ENCODE measurements at regions not wholly inside any gene's neighbourhood (a gene's known extent, or its start where the extent isn't known, plus 50 kb on each side); places are given as distances from the start of the nearest gene placed in this dataset.
"Not testable (repeated sequence)": the region's sequence is repeated elsewhere in the genome, so short reads cannot be mapped to it uniquely, and the experiment has no call there.

DNA sequence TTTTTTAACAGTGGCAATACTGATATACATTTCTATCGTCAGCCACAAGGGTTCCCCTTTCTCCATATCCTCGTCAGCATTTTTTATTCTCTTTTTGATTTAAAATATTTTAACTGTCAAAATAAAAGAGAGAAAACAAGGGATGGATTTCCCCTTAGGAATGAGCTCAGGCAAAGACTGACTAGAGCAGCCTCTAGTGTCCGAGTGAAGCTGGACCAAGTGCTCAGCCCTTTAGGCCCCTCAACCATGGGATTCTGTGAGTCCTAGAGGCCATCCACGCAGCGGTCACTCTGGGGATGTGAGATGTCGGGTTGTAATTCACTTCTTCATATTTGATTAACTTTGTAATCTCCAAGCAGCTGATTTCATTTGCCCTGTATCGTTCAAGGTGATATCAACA is 137.4 kb upstream of the RNF32 start:
- Histone ChIP-seq H3K4me1 (no peaks in the 10 kb centered on the region), H3K36me3 (ENCODE audit: control insufficient read depth, insufficient read depth, low read length) (no peaks in the 10 kb centered on the region), H3K9me3 (no peaks in the 10 kb centered on the region; the same call in 1 of the 2 replicates), H3K27me3 (replicated peaks; ENCODE audit: control insufficient read depth, insufficient read depth, low read length) (no peaks in the 10 kb centered on the region), H3K4me3 (ENCODE audit: low read depth, low read length) (no peak overlapping the region)
- no peaks in the 10 kb centered on the region for H3K4me1 Mint-ChIP-seq (ENCODE audit: low read depth, unreplicated experiment)
- no peak for DNase-seq
- intact Hi-C loops (cut with micrococcal nuclease; ENCODE audit: unreplicated experiment) = no loop called here
- ChIA-PET CTCF (no interaction called here), POLR2A (no interaction called here)
- no peaks in the 10 kb centered on the region for H3K27me3 Mint-ChIP-seq (ENCODE audit: insufficient read depth, unreplicated experiment)
- no TSS peak for BruUV-seq (replicated peaks)
- peaks cover 4% of the 10 kb centered on the region for H3K36me3 Mint-ChIP-seq (ENCODE audit: insufficient read depth, unreplicated experiment)
- H3K4me3 Mint-ChIP-seq (ENCODE audit: unreplicated experiment) = no peak overlapping the region
- peaks cover 4% of the 10 kb centered on the region for H3K9me3 Mint-ChIP-seq (ENCODE audit: unreplicated experiment)
- H3K27ac Mint-ChIP-seq (ENCODE audit: unreplicated experiment) = no peak overlapping the region
- TF ChIP-seq, protein P1, sequence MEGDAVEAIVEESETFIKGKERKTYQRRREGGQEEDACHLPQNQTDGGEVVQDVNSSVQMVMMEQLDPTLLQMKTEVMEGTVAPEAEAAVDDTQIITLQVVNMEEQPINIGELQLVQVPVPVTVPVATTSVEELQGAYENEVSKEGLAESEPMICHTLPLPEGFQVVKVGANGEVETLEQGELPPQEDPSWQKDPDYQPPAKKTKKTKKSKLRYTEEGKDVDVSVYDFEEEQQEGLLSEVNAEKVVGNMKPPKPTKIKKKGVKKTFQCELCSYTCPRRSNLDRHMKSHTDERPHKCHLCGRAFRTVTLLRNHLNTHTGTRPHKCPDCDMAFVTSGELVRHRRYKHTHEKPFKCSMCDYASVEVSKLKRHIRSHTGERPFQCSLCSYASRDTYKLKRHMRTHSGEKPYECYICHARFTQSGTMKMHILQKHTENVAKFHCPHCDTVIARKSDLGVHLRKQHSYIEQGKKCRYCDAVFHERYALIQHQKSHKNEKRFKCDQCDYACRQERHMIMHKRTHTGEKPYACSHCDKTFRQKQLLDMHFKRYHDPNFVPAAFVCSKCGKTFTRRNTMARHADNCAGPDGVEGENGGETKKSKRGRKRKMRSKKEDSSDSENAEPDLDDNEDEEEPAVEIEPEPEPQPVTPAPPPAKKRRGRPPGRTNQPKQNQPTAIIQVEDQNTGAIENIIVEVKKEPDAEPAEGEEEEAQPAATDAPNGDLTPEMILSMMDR (IDR thresholded peaks at IDR 0.05; ENCODE audit: insufficient read depth in 1 of 2, low read depth in 1 of 2, low read length in 1 of 2, severe bottlenecking in 1 of 2, unreplicated experiment in 1 of 2) = no peak

DNA sequence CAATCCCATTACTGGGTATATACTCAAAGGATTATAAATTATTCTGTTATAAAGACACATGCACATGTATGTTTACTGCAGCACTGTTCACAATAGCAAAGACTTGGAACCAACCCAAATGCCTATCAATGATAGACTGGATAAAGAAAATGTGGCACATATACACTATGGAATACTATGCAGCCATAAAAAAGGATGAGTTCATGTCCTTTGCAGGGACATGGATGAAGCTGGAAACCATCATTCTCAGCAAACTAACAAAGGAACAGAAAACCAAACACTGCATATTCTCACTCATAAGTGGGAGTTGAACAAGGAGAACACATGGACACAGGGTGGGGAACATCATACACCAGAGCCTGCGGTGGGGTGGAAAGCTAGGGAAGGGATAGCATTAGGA is 138.8 kb upstream of the RNF32 start:
- DNase-seq; H3K4me1 Mint-ChIP-seq (ENCODE audit: low read depth, unreplicated experiment); H3K4me1 ChIP-seq; H3K36me3 Mint-ChIP-seq (ENCODE audit: insufficient read depth, unreplicated experiment); H3K4me3 ChIP-seq (ENCODE audit: low read depth, low read length); H3K27me3 ChIP-seq (replicated peaks; ENCODE audit: control insufficient read depth, insufficient read depth, low read length); H3K36me3 ChIP-seq (ENCODE audit: control insufficient read depth, insufficient read depth, low read length); CTCF ChIA-PET; POLR2A ChIA-PET; H3K27me3 Mint-ChIP-seq (ENCODE audit: insufficient read depth, unreplicated experiment); intact Hi-C loops (cut with micrococcal nuclease; ENCODE audit: unreplicated experiment); H3K9me3 Mint-ChIP-seq (ENCODE audit: unreplicated experiment); H3K9me3 ChIP-seq; H3K27ac Mint-ChIP-seq (ENCODE audit: unreplicated experiment); H3K4me3 Mint-ChIP-seq (ENCODE audit: unreplicated experiment); BruUV-seq (replicated peaks): not testable (repeated sequence)

DNA sequence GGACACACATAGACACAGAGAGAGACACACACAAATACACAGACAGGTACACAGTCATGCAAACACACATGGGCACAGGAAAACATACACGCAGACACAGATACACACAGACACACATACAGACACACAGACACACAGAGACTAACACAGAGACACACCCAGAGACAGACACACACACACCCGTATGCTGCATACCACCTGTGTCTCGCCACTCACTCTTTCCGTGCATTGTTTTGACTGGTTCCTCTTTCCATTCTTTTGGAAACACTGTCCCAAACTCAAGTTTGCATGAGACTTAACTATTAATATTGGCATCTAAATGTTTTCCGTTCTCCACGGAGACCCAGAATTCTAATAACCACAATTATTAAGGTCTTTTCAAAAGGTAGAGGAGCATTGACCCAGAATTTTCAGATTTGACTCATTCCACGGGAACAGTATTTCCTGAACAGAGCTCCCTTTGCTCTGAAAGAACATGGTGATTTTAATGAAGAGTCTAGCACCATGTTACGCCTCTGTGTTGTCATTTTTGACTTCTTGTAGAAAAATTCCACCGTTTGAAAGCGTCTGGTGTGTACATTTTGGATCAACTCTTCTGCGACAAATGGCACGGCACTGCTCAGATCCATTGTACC is 141.2 kb upstream of the RNF32 start:
- Mint-ChIP-seq H3K4me3 (ENCODE audit: unreplicated experiment) (no peak overlapping the region), H3K36me3 (ENCODE audit: insufficient read depth, unreplicated experiment) (no peaks in the 10 kb centered on the region), H3K9me3 (ENCODE audit: unreplicated experiment) (no peaks in the 10 kb centered on the region), H3K4me1 (ENCODE audit: low read depth, unreplicated experiment) (no peaks in the 10 kb centered on the region), H3K27ac (ENCODE audit: unreplicated experiment) (no peak overlapping the region), H3K27me3 (ENCODE audit: insufficient read depth, unreplicated experiment) (no peaks in the 10 kb centered on the region)
- no peaks in the 10 kb centered on the region for H3K9me3 ChIP-seq
- H3K36me3 ChIP-seq (ENCODE audit: control insufficient read depth, insufficient read depth, low read length) = no peaks in the 10 kb centered on the region
- ChIA-PET POLR2A (no interaction called here), CTCF (no interaction called here)
- TF ChIP-seq, protein P1 (IDR thresholded peaks at IDR 0.05; ENCODE audit: insufficient read depth in 1 of 2, low read depth in 1 of 2, low read length in 1 of 2, severe bottlenecking in 1 of 2, unreplicated experiment in 1 of 2) = no peak
- no peak overlapping the region for H3K4me3 ChIP-seq (ENCODE audit: low read depth, low read length)
- intact Hi-C loops (cut with micrococcal nuclease; ENCODE audit: unreplicated experiment) = no loop called here
- no peak for DNase-seq
- H3K4me1 ChIP-seq = no peaks in the 10 kb centered on the region
- no peaks in the 10 kb centered on the region for H3K27me3 ChIP-seq (replicated peaks; ENCODE audit: control insufficient read depth, insufficient read depth, low read length)
- BruUV-seq (replicated peaks) = no TSS peak
